Stimulated activated CD8-positive, alpha-beta memory T cell treated with anti-CD3 and anti-CD28 coated beads, Interleukin-15, amount 100 ng/mL, for 48 hours (primary cell): ENCODE measurements at regions not wholly inside any gene's neighbourhood (a gene's known extent, or its start where the extent isn't known, plus 50 kb on each side); places are given as distances from the start of the nearest gene placed in this dataset.
A peak's percentile ranks its signal among the peaks of the same experiment; 100 is the strongest.

Experiments
- DNase-seq, 2 donors: peaks; one replicate each; pipeline ENCODE4 v3.0.0-alpha.2; 2020; ENCODE audit warnings: low read depth in 2 of 2

GRCh38 chr2:198417836-198418235 is 613.4 kb downstream of the PLCL1 start:
- DNase-seq: no peak

- no peak for DNase-seq
These were observed 610.6 kb downstream of the PLCL1 start for GRCh38 chr2:198414976-198415375.

DNA sequence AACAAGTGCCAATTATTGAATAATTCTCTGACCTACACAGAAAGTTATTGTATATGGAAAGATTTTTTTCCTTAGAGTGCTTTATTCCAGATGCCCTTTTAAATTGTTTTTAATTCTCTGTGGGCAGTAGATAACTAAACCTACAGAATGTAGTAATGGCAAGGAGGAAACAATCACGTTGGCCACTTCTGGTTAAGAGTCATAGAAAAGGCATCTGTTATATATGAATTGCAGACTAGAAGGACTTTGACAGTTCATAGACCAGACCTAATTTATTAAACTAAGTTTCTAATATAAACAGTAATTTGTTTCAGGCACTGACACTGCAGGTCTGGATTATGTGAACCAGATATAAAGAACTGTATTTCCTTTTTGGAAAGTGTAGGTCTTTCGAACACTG is 607.5 kb downstream of the PLCL1 start:
- DNase-seq: no peak

GRCh38 chr2:198408171-198408570 is 603.8 kb downstream of the PLCL1 start:
- DNase-seq: no peak

GRCh38 chr2:198405311-198405710 is 600.9 kb downstream of the PLCL1 start:
- DNase-seq: no peak

DNA sequence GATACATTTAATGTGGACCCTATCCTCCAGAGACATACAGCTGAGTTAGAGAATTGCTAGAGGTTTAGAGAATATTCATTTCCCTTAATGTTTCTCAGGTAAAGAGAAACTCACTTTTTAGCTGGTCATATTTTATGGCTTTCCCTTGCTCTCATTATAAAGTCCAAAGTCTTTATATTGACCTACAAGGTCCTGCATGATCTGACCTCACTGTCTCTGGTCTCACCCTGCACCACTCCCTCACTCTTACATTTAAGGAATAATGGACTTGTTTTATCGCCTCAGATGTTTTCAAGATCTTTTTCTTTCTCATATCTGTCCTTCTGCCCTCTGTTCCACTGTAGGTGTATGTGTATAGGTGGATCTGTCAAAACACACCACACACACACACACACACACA is 597.3 kb downstream of the PLCL1 start:
- no peak for DNase-seq

DNA sequence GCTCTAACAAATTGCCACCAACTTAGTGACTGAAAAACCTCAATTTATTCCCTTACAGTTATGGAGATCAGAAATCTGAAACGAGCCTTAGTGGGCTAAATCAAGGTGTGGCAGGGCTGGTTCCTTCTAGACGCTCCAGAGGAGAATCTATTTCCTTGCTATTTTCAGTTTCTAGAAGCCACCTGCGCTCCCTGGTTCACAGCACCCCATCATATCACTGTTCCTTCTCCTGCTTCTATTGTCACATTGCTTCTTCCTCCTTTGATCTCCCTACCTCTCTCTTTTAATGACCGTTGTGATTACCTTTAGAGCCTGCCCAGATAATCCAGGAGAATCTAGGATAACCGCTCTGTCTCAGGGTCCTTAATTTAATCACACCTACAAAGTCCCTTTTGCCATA is 596.6 kb downstream of the PLCL1 start:
- DNase-seq: no peak

- no peak for DNase-seq
These were observed 589.8 kb downstream of the PLCL1 start for GRCh38 chr2:198394208-198394607.

DNA sequence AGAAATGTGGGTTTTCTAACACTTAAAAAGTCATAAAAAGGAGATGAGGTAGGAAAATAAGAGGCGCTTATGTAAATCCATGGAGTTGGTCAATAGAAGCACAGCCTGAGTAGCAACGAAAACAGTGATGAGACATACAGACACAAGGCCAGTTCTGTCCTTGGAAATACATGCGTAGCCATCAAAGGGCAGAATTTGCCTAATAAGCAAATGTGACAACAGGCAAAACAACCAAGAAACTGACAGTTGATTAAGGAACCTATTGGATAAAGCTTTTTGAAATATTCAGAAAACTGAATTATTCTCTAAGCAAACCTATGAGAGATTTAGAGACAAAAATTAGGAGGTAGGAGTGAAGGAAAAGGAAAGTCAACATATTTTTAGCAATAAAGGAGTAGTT is 586.3 kb downstream of the PLCL1 start:
- DNase-seq: no peak

DNA sequence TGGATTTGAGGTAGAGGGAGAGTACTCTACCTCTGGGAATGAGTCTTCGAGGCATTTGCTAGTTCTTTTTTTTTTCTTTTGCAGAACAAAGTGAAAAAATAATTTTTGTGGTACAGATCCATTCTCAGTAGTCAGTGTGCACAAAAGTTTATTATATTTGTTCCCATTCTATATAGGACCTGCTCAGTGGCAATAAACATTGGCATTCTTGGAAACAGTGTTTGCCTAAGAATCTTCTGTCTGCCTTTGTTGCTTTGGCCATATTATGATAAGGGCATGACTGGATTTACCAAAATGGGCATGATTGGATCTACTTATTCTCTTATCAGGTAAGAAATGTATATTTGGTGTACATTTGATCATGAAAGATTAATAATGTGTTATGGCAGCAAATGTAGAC is 583.3 kb downstream of the PLCL1 start:
- no peak for DNase-seq

DNA sequence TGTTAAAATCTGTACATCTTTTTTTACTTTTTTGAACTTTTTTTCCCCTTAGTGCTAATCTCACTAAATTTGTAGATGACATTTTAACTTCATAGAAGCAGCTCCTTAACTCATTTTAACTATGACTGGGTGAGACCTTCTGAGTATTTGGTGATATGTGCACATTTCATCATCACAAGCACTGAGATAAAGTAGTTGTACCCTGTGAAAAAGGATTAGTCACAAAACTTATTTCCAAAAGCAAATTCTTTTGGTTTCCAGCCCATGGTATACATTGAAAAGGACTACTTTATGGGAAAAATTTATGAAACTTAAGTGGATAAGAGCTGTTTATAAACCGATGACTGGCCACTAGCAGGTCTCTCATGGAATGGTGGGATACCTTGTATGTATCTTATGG is 581.5 kb downstream of the PLCL1 start:
- no peak for DNase-seq

- DNase-seq: no peak
These were observed 580.9 kb downstream of the PLCL1 start for GRCh38 chr2:198385326-198385725.

- DNase-seq: no peak
These were observed 579.0 kb downstream of the PLCL1 start for GRCh38 chr2:198383392-198383791.

DNA sequence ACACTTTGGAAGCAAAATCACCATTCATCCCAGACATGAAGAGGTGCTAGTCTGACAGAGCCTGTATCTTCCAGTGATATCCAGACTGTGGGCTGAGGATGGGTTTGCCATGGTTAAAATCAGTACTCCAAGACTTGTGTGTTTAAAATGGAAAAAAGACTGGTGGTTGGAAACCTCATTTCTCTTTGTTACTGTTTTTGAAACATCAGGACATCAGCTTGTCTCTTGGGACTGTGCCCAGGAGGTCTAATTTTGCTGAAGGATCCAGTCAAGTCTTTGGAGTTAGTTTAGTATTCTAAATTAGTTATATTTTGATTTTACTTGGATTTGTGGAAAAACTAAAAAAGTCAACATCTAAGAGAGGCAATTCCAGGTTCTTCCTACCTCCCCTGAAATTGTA is 578.4 kb downstream of the PLCL1 start:
- DNase-seq: no peak

- DNase-seq: no peak
These were observed 572.3 kb downstream of the PLCL1 start for GRCh38 chr2:198376677-198377076.

GRCh38 chr2:198375083-198375410 is 570.7 kb downstream of the PLCL1 start:
- no peak for DNase-seq

- DNase-seq: peak in 1 of 2 donors; percentile 12
These were observed 570.1 kb downstream of the PLCL1 start for GRCh38 chr2:198374375-198375082.

- DNase-seq: no peak
These were observed 567.6 kb downstream of the PLCL1 start for GRCh38 chr2:198371921-198372543.

GRCh38 chr2:198371329-198371728 is 566.9 kb downstream of the PLCL1 start:
- no peak for DNase-seq

GRCh38 chr2:198368089-198368488 is 563.7 kb downstream of the PLCL1 start:
- no peak for DNase-seq

- DNase-seq: no peak
These were observed 558.3 kb downstream of the PLCL1 start for GRCh38 chr2:198362740-198363139.

GRCh38 chr2:198359308-198359707 is 554.9 kb downstream of the PLCL1 start:
- DNase-seq: no peak

DNA sequence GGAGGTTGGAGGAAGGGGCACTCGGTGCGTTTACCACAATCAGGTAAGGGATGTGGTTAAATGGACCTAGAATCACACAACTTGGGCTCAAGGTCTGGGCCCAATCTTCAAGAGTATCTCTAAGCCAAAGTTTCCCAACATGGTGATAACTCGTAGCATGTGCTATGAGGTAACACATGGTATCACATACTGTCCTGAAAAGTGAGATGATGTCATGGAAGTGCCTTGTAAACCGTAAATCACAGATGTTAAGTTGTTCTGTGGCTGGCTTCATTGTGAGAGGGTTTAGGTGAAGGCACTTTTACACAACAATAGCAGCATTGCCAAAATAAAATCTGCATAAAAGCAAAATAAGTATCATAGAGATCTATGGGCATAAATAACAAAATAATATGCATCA is 551.8 kb downstream of the PLCL1 start:
- no peak for DNase-seq

GRCh38 chr2:198351647-198352046 is 547.3 kb downstream of the PLCL1 start:
- no peak for DNase-seq
